WTC11 (cell line): ENCODE measurements at regions not wholly inside any gene's neighbourhood (a gene's known extent, or its start where the extent isn't known, plus 50 kb on each side); places are given as distances from the start of the nearest gene placed in this dataset.

Experiments
- KAT7 ChIP-seq: sonication (generic); formaldehyde crosslinking; IDR thresholded peaks from 2 replicates; pipeline ENCODE4 v1.8.1; 2023; ENCODE audit warnings: missing genetic modification reagents, mild to moderate bottlenecking, borderline replicate concordance
- NFYB ChIP-seq: sonication (generic); formaldehyde crosslinking; conservative IDR thresholded peaks from 2 replicates; pipeline ENCODE4 v1.8.0; 2022; ENCODE audit warnings: low read depth, missing genetic modification reagents
- NR1H2 ChIP-seq: sonication (generic); formaldehyde crosslinking; IDR thresholded peaks from 2 replicates; pipeline ENCODE4 v1.9.0; 2021; ENCODE audit warnings: mild to moderate bottlenecking, moderate library complexity, missing genetic modification reagents
- SP1 ChIP-seq: sonication (generic); formaldehyde crosslinking; conservative IDR thresholded peaks from 2 replicates; pipeline ENCODE4 v1.8.1; 2022; ENCODE audit warnings: missing genetic modification reagents
- TF ChIP-seq, protein P1 (sequence below): sonication (generic); formaldehyde crosslinking; IDR thresholded peaks from 2 replicates; pipeline ENCODE4 v1.8.1; 2023; ENCODE audit warnings: mild to moderate bottlenecking, missing genetic modification reagents, moderate library complexity
- TF ChIP-seq, protein P2 (sequence below): fragments of 200-600 bp; IDR thresholded peaks from 2 replicates; pipeline ENCODE4 v1.8.0; 2022; ENCODE audit warnings: antibody characterized with exemption
- TF ChIP-seq, protein P3 (sequence below): sonication (generic); formaldehyde crosslinking; IDR thresholded peaks from 2 replicates; pipeline ENCODE4 v1.8.0; 2022; ENCODE audit warnings: mild to moderate bottlenecking, missing genetic modification reagents
- TF ChIP-seq, protein P4 (sequence below): sonication (generic); formaldehyde crosslinking; IDR thresholded peaks from 2 replicates; pipeline ENCODE4 v1.8.1; 2022; ENCODE audit warnings: mild to moderate bottlenecking, moderate library complexity, missing genetic modification reagents
- TF ChIP-seq, protein P5 (sequence below): sonication (generic); formaldehyde crosslinking; IDR thresholded peaks from 2 replicates; pipeline ENCODE4 v1.8.1; 2022; ENCODE audit warnings: low read depth, missing genetic modification reagents, borderline replicate concordance

DNA sequence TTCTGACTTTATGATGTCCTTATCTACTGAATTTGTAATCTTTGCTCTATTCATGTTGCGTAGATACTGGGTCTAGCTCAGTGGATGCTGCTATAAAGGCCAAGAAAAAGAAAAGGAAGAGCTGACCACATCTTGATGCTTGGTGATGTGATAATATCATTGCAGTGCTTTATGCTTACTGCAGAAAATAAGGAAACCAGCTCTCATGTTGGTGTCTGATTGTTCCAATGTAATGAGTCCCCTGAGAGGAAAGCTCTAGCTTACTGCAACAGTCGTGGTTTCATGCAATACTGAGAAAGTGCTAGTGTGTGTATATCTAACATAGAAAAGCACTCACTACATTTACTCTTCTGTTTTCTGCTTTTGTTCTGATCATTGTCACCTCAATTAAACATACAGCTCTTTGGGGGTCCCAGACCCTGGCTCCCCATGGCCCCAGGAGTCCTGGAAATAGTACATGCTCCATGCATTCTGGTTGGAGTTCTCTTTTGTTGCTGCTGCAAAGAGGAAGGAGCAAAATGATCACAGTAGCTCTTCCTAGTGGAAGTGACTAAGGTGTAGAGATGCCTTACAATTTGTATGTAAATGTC, 338.8 kb downstream of the CYRIA start:
- TF ChIP-seq, protein P1, sequence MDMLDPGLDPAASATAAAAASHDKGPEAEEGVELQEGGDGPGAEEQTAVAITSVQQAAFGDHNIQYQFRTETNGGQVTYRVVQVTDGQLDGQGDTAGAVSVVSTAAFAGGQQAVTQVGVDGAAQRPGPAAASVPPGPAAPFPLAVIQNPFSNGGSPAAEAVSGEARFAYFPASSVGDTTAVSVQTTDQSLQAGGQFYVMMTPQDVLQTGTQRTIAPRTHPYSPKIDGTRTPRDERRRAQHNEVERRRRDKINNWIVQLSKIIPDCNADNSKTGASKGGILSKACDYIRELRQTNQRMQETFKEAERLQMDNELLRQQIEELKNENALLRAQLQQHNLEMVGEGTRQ (CRISPR knock-in tag) = no peak
- TF ChIP-seq, protein P2, sequence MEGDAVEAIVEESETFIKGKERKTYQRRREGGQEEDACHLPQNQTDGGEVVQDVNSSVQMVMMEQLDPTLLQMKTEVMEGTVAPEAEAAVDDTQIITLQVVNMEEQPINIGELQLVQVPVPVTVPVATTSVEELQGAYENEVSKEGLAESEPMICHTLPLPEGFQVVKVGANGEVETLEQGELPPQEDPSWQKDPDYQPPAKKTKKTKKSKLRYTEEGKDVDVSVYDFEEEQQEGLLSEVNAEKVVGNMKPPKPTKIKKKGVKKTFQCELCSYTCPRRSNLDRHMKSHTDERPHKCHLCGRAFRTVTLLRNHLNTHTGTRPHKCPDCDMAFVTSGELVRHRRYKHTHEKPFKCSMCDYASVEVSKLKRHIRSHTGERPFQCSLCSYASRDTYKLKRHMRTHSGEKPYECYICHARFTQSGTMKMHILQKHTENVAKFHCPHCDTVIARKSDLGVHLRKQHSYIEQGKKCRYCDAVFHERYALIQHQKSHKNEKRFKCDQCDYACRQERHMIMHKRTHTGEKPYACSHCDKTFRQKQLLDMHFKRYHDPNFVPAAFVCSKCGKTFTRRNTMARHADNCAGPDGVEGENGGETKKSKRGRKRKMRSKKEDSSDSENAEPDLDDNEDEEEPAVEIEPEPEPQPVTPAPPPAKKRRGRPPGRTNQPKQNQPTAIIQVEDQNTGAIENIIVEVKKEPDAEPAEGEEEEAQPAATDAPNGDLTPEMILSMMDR = no peak
- TF ChIP-seq, protein P3, sequence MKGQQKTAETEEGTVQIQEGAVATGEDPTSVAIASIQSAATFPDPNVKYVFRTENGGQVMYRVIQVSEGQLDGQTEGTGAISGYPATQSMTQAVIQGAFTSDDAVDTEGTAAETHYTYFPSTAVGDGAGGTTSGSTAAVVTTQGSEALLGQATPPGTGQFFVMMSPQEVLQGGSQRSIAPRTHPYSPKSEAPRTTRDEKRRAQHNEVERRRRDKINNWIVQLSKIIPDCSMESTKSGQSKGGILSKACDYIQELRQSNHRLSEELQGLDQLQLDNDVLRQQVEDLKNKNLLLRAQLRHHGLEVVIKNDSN (CRISPR knock-in tag) = no peak
- TF ChIP-seq KAT7 (CRISPR knock-in tag) = no peak
- TF ChIP-seq, protein P4, sequence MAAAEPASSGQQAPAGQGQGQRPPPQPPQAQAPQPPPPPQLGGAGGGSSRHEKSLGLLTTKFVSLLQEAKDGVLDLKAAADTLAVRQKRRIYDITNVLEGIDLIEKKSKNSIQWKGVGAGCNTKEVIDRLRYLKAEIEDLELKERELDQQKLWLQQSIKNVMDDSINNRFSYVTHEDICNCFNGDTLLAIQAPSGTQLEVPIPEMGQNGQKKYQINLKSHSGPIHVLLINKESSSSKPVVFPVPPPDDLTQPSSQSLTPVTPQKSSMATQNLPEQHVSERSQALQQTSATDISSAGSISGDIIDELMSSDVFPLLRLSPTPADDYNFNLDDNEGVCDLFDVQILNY (CRISPR knock-in tag) = no peak
- no peak for TF ChIP-seq NFYB (CRISPR knock-in tag)
- TF ChIP-seq, protein P5, sequence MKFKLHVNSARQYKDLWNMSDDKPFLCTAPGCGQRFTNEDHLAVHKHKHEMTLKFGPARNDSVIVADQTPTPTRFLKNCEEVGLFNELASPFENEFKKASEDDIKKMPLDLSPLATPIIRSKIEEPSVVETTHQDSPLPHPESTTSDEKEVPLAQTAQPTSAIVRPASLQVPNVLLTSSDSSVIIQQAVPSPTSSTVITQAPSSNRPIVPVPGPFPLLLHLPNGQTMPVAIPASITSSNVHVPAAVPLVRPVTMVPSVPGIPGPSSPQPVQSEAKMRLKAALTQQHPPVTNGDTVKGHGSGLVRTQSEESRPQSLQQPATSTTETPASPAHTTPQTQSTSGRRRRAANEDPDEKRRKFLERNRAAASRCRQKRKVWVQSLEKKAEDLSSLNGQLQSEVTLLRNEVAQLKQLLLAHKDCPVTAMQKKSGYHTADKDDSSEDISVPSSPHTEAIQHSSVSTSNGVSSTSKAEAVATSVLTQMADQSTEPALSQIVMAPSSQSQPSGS (CRISPR knock-in tag) = no peak
- no peak for TF ChIP-seq SP1
- TF ChIP-seq NR1H2 (CRISPR knock-in tag) = no peak
